H1 (cell line): ENCODE measurements at regions not wholly inside any gene's neighbourhood (a gene's known extent, or its start where the extent isn't known, plus 50 kb on each side); places are given as distances from the start of the nearest gene placed in this dataset.
"Not testable (repeated sequence)": the region's sequence is repeated elsewhere in the genome, so short reads cannot be mapped to it uniquely, and the experiment has no call there.

ENCODE experiments used
- CTCF ChIA-PET: fragments of 300-600 bp; sonication (Branson Sonifier 250); formaldehyde crosslinking; loops from one replicate; lab custom pipeline; 2021; ENCODE audit not compliant: partially characterized antibody; lab: Charles Lee
- POLR2A ChIA-PET: fragments of 300-600 bp; sonication (Branson Sonifier 250); formaldehyde crosslinking; loops from one replicate; lab custom pipeline; 2021; ENCODE audit warnings: inconsistent platforms; ENCODE audit not compliant: partially characterized antibody; lab: Charles Lee
- DNase-seq, 2 experiments: peaks; one replicate each; pipeline versions ENCODE4 v3.0.0 to v3.0.0-alpha.2; 2010 to 2022; ENCODE audit warnings: low spot score in 2 of 2, low read depth in 1 of 2, mixed read lengths in 1 of 2
- FAIRE-seq: peaks from 2 replicates; lab custom pipeline; 2011; peaks lifted over from hg19 to GRCh38; lab: Jason Lieb, UNC
- H2AFZ ChIP-seq: 2 replicates; pipeline ENCODE4 v1.8.1; 2012; ENCODE audit warnings: low read length, inconsistent platforms
- H2AK5ac ChIP-seq: 2 replicates; pipeline ENCODE4 v1.6.1; 2013; ENCODE audit warnings: low read depth, low read length
- H2BK120ac ChIP-seq: replicated peaks from 2 replicates; pipeline ENCODE3; 2013; ENCODE audit warnings: low read depth, low read length, inconsistent platforms
- H2BK12ac ChIP-seq: 2 replicates; pipeline ENCODE4 v1.6.1; 2013; ENCODE audit warnings: low read depth, low read length
- H2BK15ac ChIP-seq: 2 replicates; pipeline ENCODE4 v1.6.1; 2013; ENCODE audit warnings: low read length
- H2BK20ac ChIP-seq: 2 replicates; pipeline ENCODE4 v1.6.1; 2013; ENCODE audit warnings: low read length
- H2BK5ac ChIP-seq: 2 replicates; pipeline ENCODE4 v1.6.1; 2013; ENCODE audit warnings: low read depth, low read length
- H3K14ac ChIP-seq: 2 replicates; pipeline ENCODE4 v1.6.1; 2013; ENCODE audit warnings: inconsistent platforms; ENCODE audit not compliant: insufficient read length
- H3K18ac ChIP-seq: 2 replicates; pipeline ENCODE4 v1.6.1; 2013; ENCODE audit warnings: low read length; ENCODE audit errors: extremely low read depth
- H3K23ac ChIP-seq: 2 replicates; pipeline ENCODE4 v1.6.1; 2013; ENCODE audit warnings: inconsistent platforms; ENCODE audit not compliant: insufficient read length
- H3K23me2 ChIP-seq: 2 replicates; pipeline ENCODE4 v1.6.1; 2013; ENCODE audit warnings: low read depth, low read length
- H3K27ac ChIP-seq: 2 replicates; pipeline ENCODE4 v1.6.1; 2011; ENCODE audit warnings: low read depth, low read length, inconsistent platforms
- H3K27me3 ChIP-seq, 4 experiments: replicated peaks in 1 of 4; 1 replicate in 1 of 4; 2 replicates in 3 of 4; pipeline versions ENCODE4 v1.6.1 to v1.8.1; 2011 to 2013; ENCODE audit warnings: low read length in 3 of 4, mild to moderate bottlenecking in 3 of 4, inconsistent platforms in 2 of 4, mixed read lengths in 2 of 4, moderate library complexity in 1 of 4; ENCODE audit not compliant: control insufficient read depth in 3 of 4, insufficient read depth in 3 of 4; ENCODE audit errors: extremely low read depth in 1 of 4
- H3K36me3 ChIP-seq, 4 experiments: 2 replicates each; pipeline versions ENCODE4 v1.6.1 to v1.8.1; 2011 to 2013; ENCODE audit warnings: mild to moderate bottlenecking in 4 of 4, low read length in 3 of 4, moderate library complexity in 2 of 4, control low read depth in 1 of 4, inconsistent platforms in 1 of 4; ENCODE audit not compliant: insufficient read depth in 4 of 4, control insufficient read depth in 2 of 4
- H3K4ac ChIP-seq: replicated peaks from 2 replicates; pipeline ENCODE3; 2013; ENCODE audit warnings: low read length, low read depth, mixed read lengths, inconsistent platforms; ENCODE audit not compliant: insufficient read length
- H3K4me1 ChIP-seq, 4 experiments: replicated peaks in 1 of 4; 1 replicate in 1 of 4; 2 replicates in 3 of 4; pipeline versions ENCODE4 v1.6.1 to v1.8.1; 2011 to 2013; ENCODE audit warnings: low read length in 3 of 4, inconsistent platforms in 2 of 4, mixed read lengths in 1 of 4; ENCODE audit not compliant: insufficient read depth in 4 of 4, control insufficient read depth in 3 of 4
- H3K4me2 ChIP-seq, 2 experiments: 2 replicates each; pipeline versions ENCODE4 v1.6.1 to v1.8.1; 2011 to 2013; ENCODE audit warnings: low read depth in 2 of 2, low read length in 2 of 2, control low read depth in 1 of 2, inconsistent platforms in 1 of 2, mild to moderate bottlenecking in 1 of 2; ENCODE audit not compliant: insufficient read depth in 1 of 2
- H3K4me3 ChIP-seq, 4 experiments: fragments of 200-600, 300-600 bp in 1 of 4; sonication (generic), shearing (Covaris generic), sonication (Bioruptor Twin) in 1 of 4; 2 replicates each; pipeline versions ENCODE4 v1.5.1 to v1.8.1; 2011 to 2016; ENCODE audit warnings: low read length in 4 of 4, low read depth in 3 of 4, control low read depth in 2 of 4, inconsistent platforms in 2 of 4, mild to moderate bottlenecking in 2 of 4, mixed read lengths in 1 of 4, moderate library complexity in 1 of 4; ENCODE audit not compliant: insufficient read depth in 2 of 4; ENCODE audit errors: extremely low read depth in 1 of 4
- H3K56ac ChIP-seq: replicated peaks from 2 replicates; pipeline ENCODE3; 2013; ENCODE audit warnings: low read depth, mild to moderate bottlenecking, mixed read lengths, low read length, inconsistent platforms; ENCODE audit not compliant: insufficient read length
- H3K79me1 ChIP-seq: 2 replicates; pipeline ENCODE4 v1.6.1; 2013; ENCODE audit warnings: low read depth, low read length, control low read depth
- H3K79me2 ChIP-seq, 2 experiments: 2 replicates each; pipeline versions ENCODE4 v1.6.1 to v1.8.1; 2012 to 2013; ENCODE audit warnings: low read length in 2 of 2, mild to moderate bottlenecking in 2 of 2, inconsistent platforms in 1 of 2; ENCODE audit not compliant: insufficient read depth in 2 of 2, control insufficient read depth in 1 of 2
- H3K9ac ChIP-seq, 4 experiments: replicated peaks in 1 of 4; 1 replicate in 1 of 4; 2 replicates in 3 of 4; pipeline versions ENCODE4 v1.6.1 to v1.8.1; 2011 to 2013; ENCODE audit warnings: low read depth in 3 of 4, low read length in 3 of 4, control low read depth in 2 of 4, mild to moderate bottlenecking in 2 of 4, moderate library complexity in 2 of 4, inconsistent platforms in 1 of 4; ENCODE audit errors: extremely low read depth in 1 of 4
- H3K9me3 ChIP-seq, 2 experiments: 2 replicates each; pipeline versions ENCODE4 v1.6.1 to v1.8.1; 2012 to 2013; ENCODE audit warnings: mild to moderate bottlenecking in 2 of 2, moderate library complexity in 2 of 2, control low read depth in 1 of 2, inconsistent platforms in 1 of 2, low read depth in 1 of 2, low read length in 1 of 2, mixed read lengths in 1 of 2; ENCODE audit not compliant: insufficient read depth in 2 of 2
- H4K20me1 ChIP-seq, 2 experiments: replicated peaks in 1 of 2; 2 replicates each; pipeline versions ENCODE3 to v1.8.1; 2011 to 2013; ENCODE audit warnings: inconsistent platforms in 2 of 2, low read length in 2 of 2, mild to moderate bottlenecking in 1 of 2; ENCODE audit not compliant: insufficient read depth in 2 of 2, control insufficient read depth in 1 of 2
- H4K5ac ChIP-seq: 2 replicates; pipeline ENCODE4 v1.6.1; 2013; ENCODE audit warnings: low read length, low read depth, mixed read lengths, inconsistent platforms; ENCODE audit not compliant: insufficient read length
- H4K8ac ChIP-seq: 2 replicates; pipeline ENCODE4 v1.8.0; 2013; ENCODE audit warnings: mild to moderate bottlenecking, moderate library complexity, low read length, inconsistent platforms; ENCODE audit not compliant: insufficient read depth; ENCODE audit errors: extremely low read depth
- H4K91ac ChIP-seq: replicated peaks from 2 replicates; pipeline ENCODE3; 2013; ENCODE audit warnings: low read length, mixed read lengths, inconsistent platforms; ENCODE audit not compliant: insufficient read length
- WGBS, 2 experiments: shearing (Covaris generic) in 1 of 2; methylation state at CpG; one replicate each; pipeline versions ENCODE4 v1.1.6 to v1.1.7; 2013 to 2015; ENCODE audit warnings: low lambda C conversion rate in 2 of 2, mixed read lengths in 2 of 2, inconsistent platforms in 1 of 2, low coverage in 1 of 2, missing lambda C conversion rate in 1 of 2; ENCODE audit not compliant: insufficient replicate concordance in 2 of 2, insufficient coverage in 1 of 2, insufficient read length in 1 of 2; ENCODE audit errors: extremely low coverage in 1 of 2, missing lambda C conversion rate in 1 of 2; 5-methylcytosine and 5-hydroxymethylcytosine counted together

- H3K4ac ChIP-seq, H3K18ac ChIP-seq, H4K8ac ChIP-seq, H2AFZ ChIP-seq, H4K5ac ChIP-seq, H3K9me3 ChIP-seq, H3K4me1 ChIP-seq, H3K23me2 ChIP-seq, H3K36me3 ChIP-seq, H4K91ac ChIP-seq, H3K9ac ChIP-seq, H2BK15ac ChIP-seq, H3K27me3 ChIP-seq, H2BK5ac ChIP-seq, POLR2A ChIA-PET, H3K27ac ChIP-seq, H4K20me1 ChIP-seq, H3K56ac ChIP-seq, H3K14ac ChIP-seq, H3K79me2 ChIP-seq, H3K4me2 ChIP-seq, DNase-seq, H2BK12ac ChIP-seq, H3K4me3 ChIP-seq, H2BK120ac ChIP-seq, H2BK20ac ChIP-seq, FAIRE-seq, H3K23ac ChIP-seq, H3K79me1 ChIP-seq, H2AK5ac ChIP-seq, CTCF ChIA-PET: not testable (repeated sequence)
- 87% methylated on average over 2 of the region's 2 CpGs; no CpG with 5 or more reads in 1 of the 2 experiments for WGBS, 2 experiments
Measured at GRCh38 chr1:65654526-65654925, 138.2 kb upstream of the PDE4B start.

- H3K4ac ChIP-seq, H3K9me3 ChIP-seq, H3K56ac ChIP-seq, H2BK20ac ChIP-seq, H3K27ac ChIP-seq, H2BK15ac ChIP-seq, H2BK120ac ChIP-seq, CTCF ChIA-PET, H3K18ac ChIP-seq, H3K14ac ChIP-seq, H3K79me2 ChIP-seq, H3K36me3 ChIP-seq, H2AFZ ChIP-seq, H4K91ac ChIP-seq, DNase-seq, H3K9ac ChIP-seq, FAIRE-seq, H3K4me2 ChIP-seq, H3K27me3 ChIP-seq, H3K4me1 ChIP-seq, H3K23ac ChIP-seq, H2AK5ac ChIP-seq, H2BK12ac ChIP-seq, H2BK5ac ChIP-seq, H3K23me2 ChIP-seq, H4K5ac ChIP-seq, H3K79me1 ChIP-seq, H3K4me3 ChIP-seq, POLR2A ChIA-PET, H4K20me1 ChIP-seq, H4K8ac ChIP-seq: not testable (repeated sequence)
- WGBS, 2 experiments, result 92% methylated on average over 2 of the region's 2 CpGs; no CpG with 5 or more reads in 1 of the 2 experiments
Measured at GRCh38 chr1:65657609-65658008, 135.1 kb upstream of the PDE4B start.
